GM18507 (cell line): ENCODE measurements at regions not wholly inside any gene's neighbourhood (a gene's known extent, or its start where the extent isn't known, plus 50 kb on each side); places are given as distances from the start of the nearest gene placed in this dataset.
"Not testable (repeated sequence)": the region's sequence is repeated elsewhere in the genome, so short reads cannot be mapped to it uniquely, and the experiment has no call there.

ENCODE experiments used
- DNase-seq: peaks from one replicate; pipeline ENCODE4 v3.0.0; 2011; ENCODE audit warnings: low read depth; ENCODE audit not compliant: insufficient read length; ENCODE audit errors: extremely low spot score
- FAIRE-seq: peaks from 2 replicates; lab custom pipeline; 2011; peaks lifted over from hg19 to GRCh38; lab: Jason Lieb, UNC

DNA sequence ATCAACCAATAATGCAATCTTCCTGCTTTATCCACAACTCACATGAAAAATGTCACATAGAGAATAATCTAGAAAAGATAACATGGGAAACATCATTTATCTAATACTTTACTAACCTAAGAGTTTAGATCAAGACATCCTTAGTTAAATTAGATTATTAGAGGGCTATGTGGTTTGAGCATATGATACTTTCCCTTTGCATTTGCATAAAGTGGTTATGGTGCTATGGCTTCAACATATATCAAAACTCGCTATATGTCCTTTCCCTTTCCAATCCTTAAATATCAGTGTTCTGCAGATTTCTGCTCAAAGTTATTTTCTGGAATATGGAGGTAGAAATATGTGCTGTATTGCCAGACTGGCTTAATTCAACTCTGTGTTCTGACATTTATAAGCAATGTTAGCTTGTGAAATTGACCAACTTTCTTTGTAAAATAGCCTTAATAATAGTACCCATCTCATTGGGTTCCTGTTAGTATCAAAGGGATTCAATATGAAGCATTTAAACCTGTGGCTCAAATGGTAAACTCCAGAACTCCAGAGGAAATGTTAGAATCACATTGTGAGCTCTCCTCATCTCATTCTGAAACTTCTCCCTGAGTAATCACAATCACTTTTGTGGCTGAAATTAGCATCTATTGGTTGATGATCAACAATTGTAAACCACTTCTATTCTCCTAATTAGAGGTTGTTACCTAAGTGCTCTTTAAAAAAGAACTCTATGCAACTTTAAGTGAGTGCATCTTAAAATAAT, 1089.9 kb upstream of the SLC39A10 start:
- DNase-seq (no peak), FAIRE-seq (peak; percentile 18)

DNA sequence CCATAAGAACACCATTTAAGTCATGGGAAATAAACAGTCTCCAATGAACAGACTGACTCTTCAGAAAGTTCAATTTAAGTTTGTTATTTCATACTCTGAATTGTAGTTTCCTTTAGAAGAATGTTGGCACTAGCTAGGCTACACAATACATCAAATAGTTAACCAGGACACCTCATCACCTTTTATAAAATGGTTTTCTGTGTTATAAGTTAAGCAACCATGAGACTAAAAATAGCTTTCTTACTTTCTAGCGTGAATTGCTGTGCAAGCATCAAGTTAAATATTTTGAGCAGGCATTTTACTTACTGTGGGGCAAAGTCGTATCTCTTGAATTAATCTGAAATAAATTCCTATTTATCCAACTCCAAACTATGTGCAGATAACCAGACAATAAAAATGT, 1092.6 kb upstream of the SLC39A10 start:
- FAIRE-seq (no peak), DNase-seq (no peak)

DNA sequence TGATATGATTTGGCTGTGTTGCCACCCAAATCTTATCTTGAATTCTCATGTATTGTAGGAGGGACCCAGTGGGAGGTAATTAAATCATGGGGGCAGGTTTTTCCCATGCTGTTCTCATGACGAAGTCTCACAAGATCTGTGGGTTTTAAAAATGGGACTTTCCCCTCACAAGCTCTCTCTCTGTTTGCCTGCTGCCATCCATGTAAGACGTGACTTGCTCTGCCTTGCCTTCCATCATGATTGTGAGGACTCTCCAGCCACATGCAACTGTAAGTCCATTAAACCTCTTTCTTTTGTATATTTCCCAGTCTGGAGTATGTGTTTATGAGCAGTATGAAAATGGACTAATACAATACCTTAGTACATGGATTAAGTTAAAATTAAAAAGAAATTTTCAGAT, 1094.7 kb upstream of the SLC39A10 start:
- FAIRE-seq, result no peak
- DNase-seq, result no peak

DNA sequence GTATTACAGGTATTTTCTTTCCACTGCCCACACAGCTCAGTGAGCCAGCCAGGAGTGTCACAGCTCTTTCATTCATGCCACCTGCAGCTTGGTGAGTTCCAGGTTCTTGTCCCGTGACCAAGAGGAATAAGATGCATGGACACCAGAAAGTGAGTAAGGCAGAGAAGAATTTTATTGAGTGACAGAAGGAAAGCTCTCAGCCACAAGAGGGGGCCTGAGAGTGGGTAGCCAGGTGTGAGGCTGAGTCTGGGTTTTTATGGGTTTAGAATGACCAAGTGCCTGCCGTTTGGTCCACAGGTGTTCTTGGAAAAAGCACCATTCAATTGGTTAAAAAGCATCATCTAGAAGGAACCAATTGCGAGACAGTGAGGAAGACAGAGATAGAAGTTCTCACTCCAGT, 1097.1 kb upstream of the SLC39A10 start:
- no peak for FAIRE-seq
- no peak for DNase-seq

DNA sequence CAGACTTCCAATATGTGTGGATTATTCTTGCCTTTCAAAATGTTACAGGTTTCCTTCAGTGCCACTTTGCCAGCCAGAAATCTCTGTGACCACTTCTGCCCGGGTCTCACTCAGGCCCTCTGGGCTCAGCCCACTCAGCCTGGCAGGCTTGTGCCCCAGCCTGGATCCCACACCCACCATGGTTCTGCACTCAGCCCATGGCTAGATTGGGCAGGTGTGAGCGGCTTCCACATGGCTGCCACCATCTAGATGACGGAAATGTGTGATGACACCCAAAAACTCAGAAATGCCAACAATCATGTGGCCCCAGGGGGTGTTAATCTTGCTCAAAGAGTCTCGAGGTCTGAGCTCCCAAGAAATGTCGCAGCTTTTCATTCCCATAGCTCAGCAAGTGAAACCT, 1097.5 kb upstream of the SLC39A10 start:
- DNase-seq, result no peak
- no peak for FAIRE-seq

DNA sequence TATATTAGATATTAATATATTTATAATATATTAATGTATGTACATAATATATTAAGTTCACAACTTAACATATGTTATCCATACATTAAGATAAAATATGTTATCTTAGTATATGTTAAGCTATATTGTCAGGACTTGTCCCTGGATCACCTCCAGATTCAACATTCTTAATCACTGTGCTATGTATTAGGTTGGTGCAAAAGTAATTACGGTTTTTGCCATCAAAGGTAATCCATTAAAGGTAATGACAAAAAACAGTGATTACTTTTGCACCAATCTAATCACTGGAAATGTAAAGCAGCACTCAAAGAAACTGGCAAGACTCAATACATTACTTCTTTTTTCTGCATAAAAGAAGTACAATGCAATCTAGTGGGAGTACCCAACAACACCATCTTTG, 1099.0 kb upstream of the SLC39A10 start:
- FAIRE-seq (no peak), DNase-seq (no peak)

DNA sequence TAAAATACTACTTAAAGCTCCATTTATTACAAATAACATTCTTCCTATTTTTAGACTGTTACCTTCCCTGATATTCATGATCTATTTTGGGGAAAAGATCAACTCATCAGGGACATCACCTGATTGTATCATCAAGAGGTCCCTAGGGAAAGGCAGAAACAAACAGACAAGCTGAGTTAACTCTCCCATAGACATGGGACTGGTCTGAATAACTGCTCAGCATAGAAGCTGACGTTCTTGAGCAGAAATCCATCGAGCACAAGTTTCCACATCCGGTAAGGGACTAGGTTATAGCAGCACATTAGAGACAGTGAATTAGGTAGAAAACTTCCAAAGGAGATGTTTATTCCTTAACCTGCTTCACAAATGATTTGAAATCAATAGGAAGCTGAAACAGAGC, 1100.4 kb upstream of the SLC39A10 start:
- no peak for DNase-seq
- no peak for FAIRE-seq

DNA sequence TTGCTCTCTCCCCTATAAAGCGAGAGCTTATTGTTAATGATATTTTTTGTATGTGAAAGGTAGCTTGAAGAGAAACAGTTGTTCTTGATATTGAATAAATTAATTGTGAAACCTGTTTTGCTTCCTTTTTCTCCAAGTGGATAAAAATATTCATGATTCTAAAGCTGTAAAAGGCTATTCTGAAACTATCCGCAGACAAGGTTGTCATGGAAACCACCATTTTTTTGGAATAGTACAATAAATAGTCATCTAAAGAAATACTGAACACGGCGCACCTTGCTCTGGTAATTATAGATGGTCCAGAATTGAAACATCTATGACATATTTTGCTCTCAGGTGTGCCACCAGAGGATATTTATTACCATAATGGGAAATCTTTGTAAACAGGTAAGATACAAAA, 1103.0 kb upstream of the SLC39A10 start:
- DNase-seq (no peak), FAIRE-seq (no peak)

DNA sequence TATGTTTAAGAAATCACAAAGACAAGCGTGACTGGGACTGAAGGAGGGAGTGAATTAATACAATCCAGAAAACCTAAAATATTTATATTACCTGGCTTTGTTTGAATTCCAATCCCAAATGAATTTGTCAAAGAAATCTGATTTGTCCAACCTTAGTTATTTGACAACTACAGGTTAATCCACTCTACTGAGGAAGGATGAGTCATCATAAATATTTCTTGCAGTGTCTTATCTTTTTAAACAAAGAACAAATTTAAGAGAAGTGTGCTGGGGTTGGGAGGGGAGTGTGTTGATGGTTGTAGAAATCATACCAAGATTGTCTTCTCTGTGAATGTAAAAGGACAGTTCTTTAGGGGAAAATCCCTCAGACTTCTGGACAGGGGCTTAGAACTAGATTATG, 1106.3 kb upstream of the SLC39A10 start:
- FAIRE-seq (no peak), DNase-seq (no peak)

DNA sequence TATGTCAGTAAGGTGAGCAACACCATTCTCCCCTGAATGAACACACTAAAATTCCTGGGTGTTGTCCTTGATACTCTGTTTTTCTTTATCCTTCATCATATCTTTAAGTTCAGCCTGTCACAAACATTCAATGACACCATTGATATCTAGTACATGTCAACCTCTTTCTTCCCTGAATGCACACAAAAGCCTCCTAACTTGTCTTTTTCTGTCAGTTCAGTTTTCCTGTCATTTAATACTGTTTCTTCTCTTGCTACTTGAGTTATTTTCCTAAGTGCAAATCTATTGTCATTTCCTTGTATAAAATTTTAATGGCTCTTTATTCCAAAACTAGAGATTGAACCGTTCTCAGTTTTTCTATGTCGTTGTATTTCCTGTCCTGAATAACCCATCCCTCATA, 1107.6 kb upstream of the SLC39A10 start:
- FAIRE-seq, result no peak
- DNase-seq, result no peak

DNA sequence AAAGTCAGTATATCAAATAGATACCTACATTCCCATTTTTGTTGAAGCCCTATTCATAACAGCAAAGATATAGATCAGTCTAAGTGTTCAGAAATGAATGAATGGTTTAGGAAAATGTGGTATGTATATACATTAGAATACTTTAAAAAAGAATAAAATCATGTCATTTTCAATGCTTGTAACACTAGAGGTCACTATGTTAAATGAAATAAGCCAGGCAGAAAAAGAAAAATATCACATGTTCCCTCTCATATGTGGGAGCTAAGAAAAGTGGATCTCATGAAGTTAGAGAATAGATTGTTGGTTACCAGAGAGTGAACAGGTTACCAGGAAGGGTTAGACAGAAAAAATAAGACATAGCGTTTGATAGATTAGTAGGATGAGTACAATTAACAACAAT, 1111.0 kb upstream of the SLC39A10 start:
- FAIRE-seq (peak; percentile 49), DNase-seq (no peak)

DNA sequence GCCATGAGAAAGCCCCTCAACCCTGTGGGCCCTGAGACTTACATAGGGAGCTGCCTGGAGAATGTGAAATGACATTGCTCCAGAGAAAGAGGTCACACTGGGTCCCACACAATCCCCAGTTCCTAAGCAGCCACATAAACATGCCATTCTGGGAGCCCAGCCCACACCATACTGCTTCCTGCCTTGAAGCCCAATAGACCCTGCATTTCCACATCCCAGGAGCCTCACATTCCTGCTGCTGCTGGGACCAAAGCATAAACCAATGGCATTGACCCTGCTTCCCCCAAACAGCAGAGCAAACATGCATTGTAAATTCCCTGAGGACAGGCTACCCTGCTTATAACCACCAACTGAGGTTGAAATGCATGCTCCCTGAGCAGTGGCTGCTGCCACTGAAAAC, 1117.6 kb upstream of the SLC39A10 start:
- no peak for DNase-seq
- FAIRE-seq, result no peak

DNA sequence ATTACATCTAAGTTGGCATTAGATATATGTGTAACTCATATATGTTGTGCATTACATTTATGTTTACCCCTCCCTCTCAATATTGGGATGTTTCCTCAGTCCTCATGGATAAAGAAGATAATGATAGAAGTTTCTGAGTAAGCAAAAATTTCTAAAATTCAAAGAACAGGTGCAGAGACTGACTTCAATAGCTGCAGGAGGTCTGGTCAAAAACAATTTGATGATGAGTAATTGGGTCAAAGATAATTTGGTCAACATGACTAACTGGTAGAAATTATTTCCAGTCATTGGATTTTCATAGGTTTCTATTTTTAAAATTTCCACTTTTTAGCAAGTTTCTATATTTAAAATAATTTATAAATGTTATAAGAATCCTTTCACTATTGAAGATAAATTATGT, 1130.9 kb upstream of the SLC39A10 start:
- FAIRE-seq, result no peak
- no peak for DNase-seq

DNA sequence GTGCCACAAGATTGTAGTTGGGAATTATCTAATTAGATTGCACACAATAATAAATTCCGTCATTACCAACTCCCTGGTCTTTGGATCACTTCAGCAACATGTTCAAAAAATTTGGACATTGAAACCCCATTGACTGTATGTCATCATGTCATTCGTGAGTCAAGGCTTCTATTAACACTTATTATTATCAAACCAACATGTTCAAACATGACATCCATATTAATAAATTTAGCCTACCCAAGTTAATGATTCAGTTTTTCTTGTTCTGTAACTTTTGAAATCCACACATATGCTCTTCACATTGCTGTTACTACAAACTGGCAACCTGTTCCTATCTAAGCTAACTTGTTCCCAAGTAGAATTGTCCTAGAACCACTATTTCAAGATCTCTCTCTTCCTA, 1142.7 kb upstream of the SLC39A10 start:
- DNase-seq (no peak), FAIRE-seq (no peak)

DNA sequence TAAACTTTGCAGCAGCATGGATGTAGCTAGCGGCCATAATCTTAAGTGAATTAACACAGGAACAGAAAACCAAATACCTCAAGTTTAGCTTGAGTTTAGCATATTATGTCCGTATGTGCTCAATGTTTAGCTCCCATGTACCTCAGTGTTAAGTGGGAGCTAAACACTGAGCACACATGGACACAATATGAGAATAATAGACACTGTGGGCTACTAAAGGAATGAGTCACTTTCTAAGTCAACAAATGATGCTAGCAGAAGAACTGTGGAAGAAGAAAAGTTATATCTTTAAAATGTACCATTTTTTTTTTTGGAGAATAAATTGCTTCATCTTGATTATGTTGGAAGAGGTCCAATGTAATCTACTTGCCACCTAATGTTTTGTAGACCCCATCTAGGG, 1146.0 kb upstream of the SLC39A10 start:
- DNase-seq, result not testable (repeated sequence)

DNA sequence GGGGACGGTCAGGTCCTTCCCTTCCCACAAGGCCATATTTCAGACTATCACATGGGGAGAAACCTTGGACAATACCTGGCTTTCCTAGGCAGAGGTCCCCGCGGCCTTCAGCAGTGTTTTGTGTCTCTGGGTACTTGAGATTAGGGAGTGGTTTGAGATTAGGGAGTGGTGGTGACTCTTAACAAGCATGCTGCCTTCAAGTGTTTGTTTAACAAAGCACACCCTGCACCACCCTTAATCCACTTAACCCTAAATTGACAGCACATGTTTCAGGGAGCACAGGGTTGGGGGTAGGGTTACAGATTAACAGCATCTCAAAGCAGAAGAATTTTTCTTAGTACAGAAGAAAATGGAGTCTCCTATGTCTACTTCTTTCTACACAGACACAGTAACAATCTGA, 1152.2 kb upstream of the SLC39A10 start:
- DNase-seq, FAIRE-seq: not testable (repeated sequence)

More for the DNA sequence above, 1146.0 kb upstream of the SLC39A10 start:
- FAIRE-seq, result peak; percentile 35

DNA sequence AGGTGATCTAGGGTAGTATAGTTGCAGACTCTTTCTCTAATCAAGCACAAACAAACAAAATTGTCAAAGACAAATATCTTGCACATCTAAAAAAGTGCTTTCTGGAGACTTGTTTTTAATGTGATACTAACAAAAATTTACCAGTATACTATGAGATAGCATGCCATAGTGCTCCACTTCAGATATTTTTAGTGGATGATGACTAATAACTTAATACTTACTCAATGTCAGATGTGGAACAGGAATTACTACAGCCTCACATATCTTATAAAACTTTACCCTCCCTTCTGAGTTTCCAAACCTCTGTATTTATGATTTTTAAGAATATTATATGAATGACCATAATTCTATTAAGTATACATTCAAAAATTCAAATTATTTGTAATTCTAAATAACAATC, 1162.0 kb upstream of the SLC39A10 start:
- FAIRE-seq (no peak), DNase-seq (no peak)

DNA sequence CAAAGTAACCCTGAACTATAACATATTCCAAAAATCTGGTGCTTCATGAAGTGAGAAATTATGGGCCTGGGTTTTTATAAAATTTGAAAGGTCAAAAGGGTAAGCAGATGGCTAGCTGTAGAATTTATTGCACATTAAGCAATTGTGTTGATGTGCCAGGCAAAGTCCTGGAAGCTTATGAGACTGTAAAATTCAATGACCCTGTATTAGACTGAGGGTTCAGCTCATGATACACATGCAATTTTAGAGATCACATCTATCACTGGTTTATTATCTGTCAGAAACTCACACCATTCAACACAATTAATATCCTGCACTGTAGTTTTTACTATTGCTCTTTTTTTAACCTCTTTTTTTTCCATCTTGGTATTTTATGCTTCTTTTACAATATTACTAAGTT, 1162.6 kb upstream of the SLC39A10 start:
- FAIRE-seq, result no peak
- no peak for DNase-seq

DNA sequence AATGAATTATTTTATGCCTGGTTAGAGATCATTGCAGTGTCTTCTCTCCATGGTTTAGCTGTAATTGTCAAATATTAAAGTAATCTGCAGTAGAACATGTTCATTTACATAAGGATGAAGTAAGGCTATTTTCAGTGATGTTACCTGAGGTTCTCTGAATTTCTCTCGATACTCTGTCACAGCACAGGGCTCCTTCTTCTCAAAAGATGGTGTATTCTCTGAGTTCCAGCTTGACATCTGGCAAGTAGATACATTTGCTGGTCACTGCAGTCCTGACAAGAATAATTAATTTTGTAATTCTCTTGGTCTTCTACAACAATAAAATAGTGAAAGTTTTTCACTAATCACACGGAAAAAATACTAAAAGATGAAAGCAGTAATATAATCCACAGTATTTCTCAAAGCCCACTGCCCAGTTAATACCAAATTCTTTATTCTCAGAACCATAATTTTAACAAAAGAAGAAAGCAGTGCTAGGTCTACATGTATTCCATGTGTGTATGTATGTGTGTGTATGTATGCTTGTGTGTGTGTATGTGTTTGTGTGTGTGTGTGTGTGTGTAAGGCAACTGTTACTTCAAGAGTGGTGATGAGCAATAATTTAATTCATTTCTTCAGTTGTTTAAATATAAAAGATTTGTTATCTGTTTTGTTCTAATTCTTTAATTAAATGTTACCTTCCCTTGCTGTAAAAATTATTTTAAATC, 1165.5 kb upstream of the SLC39A10 start:
- DNase-seq (no peak), FAIRE-seq (no peak)

DNA sequence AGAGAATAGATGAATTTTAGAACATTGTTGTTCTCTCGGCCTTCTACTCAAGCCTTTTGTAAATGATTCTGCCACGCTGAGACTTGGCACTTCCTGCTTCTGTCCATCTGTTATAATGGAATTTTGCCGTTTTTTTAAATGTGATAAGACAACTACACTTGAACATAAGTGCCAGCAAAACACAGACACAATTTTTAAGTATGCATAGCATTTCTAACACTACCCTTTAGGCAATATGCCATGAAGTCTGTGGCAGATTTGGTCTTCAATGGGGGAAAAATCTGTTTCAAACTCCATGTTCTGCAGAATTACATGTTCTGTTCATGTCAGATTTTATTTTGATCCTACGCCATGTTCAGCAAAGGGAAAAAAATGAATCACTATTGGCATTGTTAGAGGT, 1170.7 kb upstream of the SLC39A10 start:
- DNase-seq (no peak), FAIRE-seq (no peak)

DNA sequence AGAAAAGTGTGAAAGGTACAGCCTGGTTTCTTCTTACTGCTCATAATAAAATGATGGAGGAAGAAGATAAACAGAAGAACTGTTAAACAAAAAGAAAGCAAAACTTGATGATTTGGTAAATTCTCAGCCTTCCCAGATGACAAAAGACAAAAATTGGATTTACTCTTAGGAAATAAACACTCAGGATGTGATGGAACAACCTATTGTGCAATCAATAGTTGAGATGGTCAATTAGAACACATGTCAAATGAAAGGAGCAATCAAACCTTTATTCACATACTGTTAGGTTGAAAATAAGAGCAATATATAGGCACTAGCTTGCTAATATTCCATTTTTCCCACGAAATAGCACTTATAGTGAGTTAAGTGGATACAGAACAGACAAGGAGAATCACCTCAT, 1174.0 kb upstream of the SLC39A10 start:
- DNase-seq, result no peak
- FAIRE-seq, result no peak
